ENCODE measurements at regions not wholly inside any gene's neighbourhood (a gene's known extent, or its start where the extent isn't known, plus 50 kb on each side); places are given as distances from the start of the nearest gene placed in this dataset.

DNA sequence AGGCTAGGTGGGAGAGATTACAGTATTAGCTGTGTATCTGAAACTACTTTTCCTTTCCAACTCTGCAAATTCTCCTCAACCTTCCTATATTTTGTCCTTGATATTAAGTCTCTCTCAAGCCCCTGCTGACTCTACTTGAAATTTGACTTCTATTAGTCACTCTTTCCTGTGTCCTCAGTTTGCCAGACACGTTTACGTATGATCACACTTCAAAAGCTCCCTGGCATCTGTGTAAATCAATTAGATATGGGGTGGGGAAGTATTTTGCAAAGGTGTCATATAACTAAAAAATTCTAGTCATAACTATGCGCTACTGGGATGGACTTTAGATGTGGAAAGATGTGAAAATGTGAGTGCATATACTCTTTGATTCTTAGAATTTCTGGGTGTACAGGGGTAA is 67.4 kb upstream of the ARHGAP24 start:
- DNase-seq, result no peak

DNA sequence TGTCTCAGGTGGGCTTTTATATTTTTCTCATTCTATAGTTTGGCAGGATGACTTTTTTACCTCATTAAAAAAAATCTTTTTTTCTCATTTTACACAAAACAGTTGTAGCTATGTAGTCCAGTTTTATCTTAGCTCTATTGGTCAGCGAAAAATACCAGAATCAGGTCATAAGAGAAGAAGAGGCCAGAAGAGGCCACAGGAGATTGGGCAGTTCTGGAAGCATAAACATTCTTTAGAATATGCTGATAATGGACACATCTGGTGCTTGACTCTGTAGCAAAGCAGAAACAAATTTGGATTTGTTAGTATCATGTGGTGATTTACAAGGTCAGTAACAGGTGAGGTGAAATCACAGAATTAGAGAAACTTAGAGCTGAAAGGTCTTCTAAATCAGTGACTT is 66.6 kb upstream of the ARHGAP24 start:
- no peak for DNase-seq

DNA sequence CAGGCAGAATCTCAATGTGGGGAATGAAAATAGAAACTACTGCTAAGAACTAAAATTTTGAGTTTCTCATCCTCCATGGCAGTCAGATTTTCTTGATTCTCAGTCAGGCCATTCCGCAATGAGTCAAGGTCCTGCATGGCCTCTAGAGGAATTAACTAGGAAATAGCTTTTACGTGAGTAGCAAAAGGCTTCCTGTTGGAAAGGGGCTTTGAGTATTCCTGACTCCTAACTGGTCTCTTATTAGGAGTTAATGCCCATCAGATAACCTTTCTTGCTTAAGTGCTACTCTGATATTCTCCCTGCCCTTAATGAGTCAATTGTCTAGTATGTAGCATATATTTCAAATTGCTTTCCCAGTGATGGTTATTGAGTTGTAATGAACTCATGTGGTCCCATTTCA is 65.7 kb upstream of the ARHGAP24 start:
- no peak for DNase-seq

DNA sequence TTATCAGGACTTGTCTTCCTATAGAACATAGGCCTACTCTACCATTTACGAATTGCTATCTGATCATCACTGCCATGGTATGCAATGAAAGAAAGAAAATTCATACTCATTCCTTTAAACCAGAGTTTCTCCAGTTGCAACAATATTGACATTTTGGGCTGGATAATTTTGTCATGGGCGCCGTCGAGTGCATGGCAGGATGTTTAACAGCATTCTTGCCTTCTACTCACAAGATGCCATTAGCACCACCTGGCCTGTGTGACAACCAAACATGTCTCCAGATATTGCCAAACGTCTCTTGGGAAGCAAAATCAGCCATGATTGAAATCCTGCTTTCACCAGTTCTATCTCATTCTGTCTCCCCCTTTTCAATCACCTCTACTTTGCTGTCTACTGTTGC is 63.6 kb upstream of the ARHGAP24 start:
- DNase-seq, result no peak

DNA sequence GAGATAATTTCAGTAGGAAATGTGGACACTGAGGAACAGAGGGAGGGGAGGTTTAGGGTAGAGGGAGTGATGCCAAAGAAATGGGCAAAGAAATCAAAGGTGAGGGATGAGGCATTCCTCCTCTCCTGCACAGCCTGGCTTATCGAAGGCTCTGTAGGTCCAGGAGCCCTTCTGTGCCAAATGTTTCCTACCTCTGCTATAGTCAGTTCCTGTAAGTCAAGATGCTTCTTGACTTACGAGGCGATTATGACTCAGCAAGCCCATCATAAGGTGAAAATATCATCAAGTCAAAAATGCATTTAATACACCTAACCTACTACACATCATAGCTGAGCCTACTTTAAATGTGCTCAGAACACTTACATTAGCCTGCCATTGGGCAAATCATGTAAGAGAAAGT is 60.0 kb upstream of the ARHGAP24 start:
- DNase-seq, result no peak

DNA sequence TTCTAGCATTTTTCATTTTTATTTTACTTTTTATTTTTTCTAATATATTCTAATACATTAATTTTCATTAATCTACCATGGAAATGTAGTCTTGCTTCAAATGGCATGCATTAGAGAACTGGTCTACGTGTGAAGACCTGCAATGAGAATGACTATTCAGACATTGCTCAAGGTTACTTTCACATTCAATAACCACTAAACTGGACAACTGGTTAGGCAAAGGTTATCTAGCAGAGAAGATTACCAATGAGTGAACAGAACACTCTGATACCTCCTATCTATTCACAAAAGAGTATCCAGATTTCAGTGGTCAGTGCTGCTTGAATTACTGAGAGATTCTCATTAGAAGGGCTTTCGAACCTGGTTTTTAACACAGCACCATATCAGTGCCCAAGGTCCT is 58.9 kb upstream of the ARHGAP24 start:
- no peak for DNase-seq

DNA sequence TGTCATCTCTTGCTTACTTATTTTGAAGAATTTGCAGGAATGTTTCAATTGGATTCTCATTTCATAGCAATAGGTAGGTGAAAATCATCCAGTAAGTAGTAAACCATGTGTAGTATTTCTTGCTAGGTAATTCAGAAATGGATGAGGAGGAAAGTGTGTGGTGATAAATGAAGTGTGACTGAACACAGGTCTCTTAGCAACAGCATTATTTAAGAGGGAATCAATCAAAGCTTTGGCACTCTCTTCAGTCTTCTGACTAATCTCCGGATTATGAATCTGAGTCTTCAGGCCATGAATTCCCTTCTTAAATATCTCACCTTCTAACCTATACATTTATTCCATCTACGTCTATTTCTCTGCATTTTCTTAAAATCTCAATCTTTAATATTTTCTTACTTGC is 55.8 kb upstream of the ARHGAP24 start:
- DNase-seq, result no peak

DNA sequence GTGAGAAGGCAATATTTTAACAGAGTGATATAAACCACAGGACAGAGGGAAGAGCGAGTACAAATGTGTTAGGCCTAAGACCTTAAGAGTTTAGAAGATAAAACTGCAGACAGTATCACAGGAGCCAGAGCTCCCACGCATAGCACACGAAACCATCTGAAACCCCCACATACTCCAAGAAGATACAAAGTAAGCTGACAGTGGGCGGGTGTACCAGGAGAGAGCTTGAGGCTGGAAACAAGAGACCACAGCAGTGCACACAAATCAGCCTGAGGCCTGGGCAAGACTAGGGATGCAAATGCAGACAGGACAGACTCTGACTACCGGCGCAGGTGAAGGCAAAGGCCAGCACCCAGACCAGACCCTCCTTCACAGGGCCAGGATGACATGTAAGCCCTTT is 54.1 kb upstream of the ARHGAP24 start:
- no peak for DNase-seq

DNA sequence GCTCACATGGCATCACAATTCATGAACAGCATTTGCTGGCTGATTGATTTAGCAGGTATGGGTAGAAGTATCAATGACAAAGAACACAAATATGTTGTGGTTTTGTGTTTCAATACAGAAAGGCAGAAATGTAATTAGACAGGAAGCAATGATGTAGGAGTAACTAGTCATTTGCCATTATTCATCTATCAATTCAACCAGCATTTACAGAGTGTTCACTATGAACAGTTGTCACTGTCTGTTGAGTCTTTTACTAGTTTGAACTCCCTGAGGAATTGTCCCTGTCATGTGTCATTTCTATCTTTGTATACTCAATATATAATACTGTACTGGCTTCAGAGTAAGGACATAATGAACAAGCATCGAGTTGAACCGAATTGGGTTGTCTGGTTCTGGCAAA is 51.5 kb upstream of the ARHGAP24 start:
- no peak for DNase-seq
